Stimulated activated CD4-positive, alpha-beta T cell treated with anti-CD3 and anti-CD28 coated beads, Interleukin-12 subunit alpha, Interleukin-12 subunit beta, amount 100 ng/mL, for 4 hours (primary cell): ENCODE measurements at regions not wholly inside any gene's neighbourhood (a gene's known extent, or its start where the extent isn't known, plus 50 kb on each side); places are given as distances from the start of the nearest gene placed in this dataset.

Experiments used
- DNase-seq: peaks from one replicate; pipeline ENCODE4 v3.0.0-alpha.2; 2020

- no peak for DNase-seq
Observed at GRCh38 chr5:124343451-124343867, 403.0 kb downstream of the ZNF608 start.

GRCh38 chr5:124342986-124343385, 403.5 kb downstream of the ZNF608 start:
- no peak for DNase-seq

- DNase-seq: no peak
Observed at GRCh38 chr5:124342584-124342983, 403.9 kb downstream of the ZNF608 start.

- DNase-seq: no peak
Observed at GRCh38 chr5:124342027-124342471, 404.4 kb downstream of the ZNF608 start.

GRCh38 chr5:124341066-124341858, 405.2 kb downstream of the ZNF608 start:
- DNase-seq: no peak

GRCh38 chr5:124337996-124338395, 408.4 kb downstream of the ZNF608 start:
- DNase-seq: no peak

GRCh38 chr5:124333298-124333979, 413.0 kb downstream of the ZNF608 start:
- DNase-seq: no peak

- DNase-seq: no peak
Observed at GRCh38 chr5:124332273-124332672, 414.2 kb downstream of the ZNF608 start.

GRCh38 chr5:124330595-124331220, 415.7 kb downstream of the ZNF608 start:
- no peak for DNase-seq

GRCh38 chr5:124328201-124328600, 418.2 kb downstream of the ZNF608 start:
- DNase-seq: no peak

GRCh38 chr5:124318661-124319060, 427.8 kb downstream of the ZNF608 start:
- DNase-seq: no peak

- DNase-seq: no peak
Observed at GRCh38 chr5:124317451-124317850, 429.0 kb downstream of the ZNF608 start.

GRCh38 chr5:124315741-124316415, 430.6 kb downstream of the ZNF608 start:
- DNase-seq: no peak

- no peak for DNase-seq
Observed at GRCh38 chr5:124310453-124310852, 436.0 kb downstream of the ZNF608 start.

- DNase-seq: no peak
Observed at GRCh38 chr5:124309241-124309980, 437.0 kb downstream of the ZNF608 start.

GRCh38 chr5:124303366-124303765, 443.1 kb downstream of the ZNF608 start:
- DNase-seq: no peak

GRCh38 chr5:124302533-124302932, 443.9 kb downstream of the ZNF608 start:
- DNase-seq: no peak

GRCh38 chr5:124301850-124302249, 444.6 kb downstream of the ZNF608 start:
- DNase-seq: no peak

- DNase-seq: no peak
Observed at GRCh38 chr5:124300815-124301621, 445.4 kb downstream of the ZNF608 start.

GRCh38 chr5:124297826-124298225, 448.6 kb downstream of the ZNF608 start:
- no peak for DNase-seq

- no peak for DNase-seq
Observed at GRCh38 chr5:124292322-124292855, 454.1 kb downstream of the ZNF608 start.
